Astrocyte of the cerebellum (primary cell): ENCODE measurements at regions not wholly inside any gene's neighbourhood (a gene's known extent, or its start where the extent isn't known, plus 50 kb on each side); places are given as distances from the start of the nearest gene placed in this dataset.
"Not testable (repeated sequence)": the region's sequence is repeated elsewhere in the genome, so short reads cannot be mapped to it uniquely, and the experiment has no call there.

ENCODE experiments used
- DNase-seq: peaks from one replicate; pipeline ENCODE4 v3.0.0-alpha.2; 2011; ENCODE audit warnings: low read depth
- H3K4me3 ChIP-seq: 2 replicates; pipeline ENCODE4 v1.5.1; 2011; ENCODE audit warnings: mild to moderate bottlenecking, low read depth, low read length, moderate library complexity
- in situ Hi-C: cut with HindIII; loops from 2 replicates; pipeline ENCODE4 v1.10.0; 2017; ENCODE audit warnings: low sequenced_read_pairs
- TF ChIP-seq, protein P1 (sequence below): IDR thresholded peaks from 2 replicates; pipeline ENCODE4 v1.5.1; 2012; ENCODE audit warnings: low read length, low read depth, moderate library complexity, mild to moderate bottlenecking; ENCODE audit errors: missing control alignments

DNA sequence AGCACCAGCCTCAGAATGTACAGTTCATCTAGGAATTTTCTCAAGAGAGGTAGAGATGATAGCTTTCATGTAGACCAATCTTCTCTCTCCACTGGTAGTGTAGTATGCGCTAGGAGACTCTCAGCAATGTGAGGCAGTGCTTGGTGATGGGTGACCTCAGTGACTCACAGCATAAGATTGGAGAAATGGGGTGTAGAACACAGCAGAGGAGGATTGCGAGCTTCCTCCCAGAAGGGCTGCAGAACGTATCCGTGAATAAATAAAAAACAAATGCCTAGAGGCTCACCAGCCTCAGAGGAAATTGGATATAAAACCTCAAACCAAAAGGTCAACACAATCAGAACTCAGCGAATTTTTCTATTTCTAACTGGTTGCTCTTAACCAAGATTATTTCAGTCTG lies 182.9 kb upstream of the RXFP2 start:
- TF ChIP-seq, protein P1, sequence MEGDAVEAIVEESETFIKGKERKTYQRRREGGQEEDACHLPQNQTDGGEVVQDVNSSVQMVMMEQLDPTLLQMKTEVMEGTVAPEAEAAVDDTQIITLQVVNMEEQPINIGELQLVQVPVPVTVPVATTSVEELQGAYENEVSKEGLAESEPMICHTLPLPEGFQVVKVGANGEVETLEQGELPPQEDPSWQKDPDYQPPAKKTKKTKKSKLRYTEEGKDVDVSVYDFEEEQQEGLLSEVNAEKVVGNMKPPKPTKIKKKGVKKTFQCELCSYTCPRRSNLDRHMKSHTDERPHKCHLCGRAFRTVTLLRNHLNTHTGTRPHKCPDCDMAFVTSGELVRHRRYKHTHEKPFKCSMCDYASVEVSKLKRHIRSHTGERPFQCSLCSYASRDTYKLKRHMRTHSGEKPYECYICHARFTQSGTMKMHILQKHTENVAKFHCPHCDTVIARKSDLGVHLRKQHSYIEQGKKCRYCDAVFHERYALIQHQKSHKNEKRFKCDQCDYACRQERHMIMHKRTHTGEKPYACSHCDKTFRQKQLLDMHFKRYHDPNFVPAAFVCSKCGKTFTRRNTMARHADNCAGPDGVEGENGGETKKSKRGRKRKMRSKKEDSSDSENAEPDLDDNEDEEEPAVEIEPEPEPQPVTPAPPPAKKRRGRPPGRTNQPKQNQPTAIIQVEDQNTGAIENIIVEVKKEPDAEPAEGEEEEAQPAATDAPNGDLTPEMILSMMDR, result no peak
- no peak overlapping the region for H3K4me3 ChIP-seq
- no peak for DNase-seq
- in situ Hi-C loops, result no loop called here

DNA sequence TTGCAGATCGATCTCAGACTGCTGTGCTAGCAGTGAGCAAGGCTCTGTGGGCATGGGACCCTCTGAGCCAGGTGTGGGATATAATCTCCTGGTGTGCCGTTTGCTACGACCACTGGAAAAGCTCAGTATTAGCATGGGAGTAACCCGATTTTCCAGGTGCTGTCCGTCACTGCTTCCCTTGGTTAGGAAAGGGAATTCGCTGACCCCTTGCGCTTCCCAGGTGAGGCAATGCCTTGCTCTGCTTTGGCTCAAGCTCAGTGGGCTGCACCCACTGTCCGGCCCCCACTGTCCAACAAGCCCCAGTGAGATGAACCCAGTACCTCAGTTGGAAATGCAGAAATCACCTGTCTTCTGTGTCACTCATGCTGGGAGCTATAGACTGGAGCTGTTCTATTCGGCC lies 155.1 kb upstream of the RXFP2 start:
- in situ Hi-C loops, H3K4me3 ChIP-seq, DNase-seq: not testable (repeated sequence)

DNA sequence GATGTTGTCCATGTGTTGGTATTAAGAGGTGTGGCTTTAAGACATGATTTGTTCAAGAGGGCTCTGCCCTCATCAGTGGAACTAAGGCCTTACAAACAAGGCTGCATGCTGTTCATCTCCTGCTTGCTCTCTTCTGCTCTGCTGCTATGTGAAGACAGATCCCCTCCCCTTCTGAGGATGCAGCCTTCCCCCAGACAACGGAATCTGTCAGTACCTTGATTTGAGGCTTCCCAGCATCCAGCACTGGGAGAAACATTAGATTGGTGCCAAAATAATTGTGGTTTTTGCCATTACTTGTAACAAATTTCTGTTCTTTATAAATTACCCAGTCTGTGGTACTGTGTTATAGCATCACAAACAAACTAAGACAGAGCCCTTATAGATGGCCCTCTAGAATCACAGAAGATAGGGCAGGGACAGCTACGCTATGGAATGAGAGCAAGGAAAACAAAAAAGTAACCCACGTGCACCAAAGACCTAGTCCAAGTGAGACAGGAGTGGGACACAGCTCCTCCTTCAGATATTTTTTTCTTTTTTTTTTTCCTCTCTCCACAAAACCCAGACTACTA lies 151.5 kb upstream of the RXFP2 start:
- no peak overlapping the region for H3K4me3 ChIP-seq
- DNase-seq, result no peak
- TF ChIP-seq, protein P1, result no peak
- in situ Hi-C loops, result no loop called here

DNA sequence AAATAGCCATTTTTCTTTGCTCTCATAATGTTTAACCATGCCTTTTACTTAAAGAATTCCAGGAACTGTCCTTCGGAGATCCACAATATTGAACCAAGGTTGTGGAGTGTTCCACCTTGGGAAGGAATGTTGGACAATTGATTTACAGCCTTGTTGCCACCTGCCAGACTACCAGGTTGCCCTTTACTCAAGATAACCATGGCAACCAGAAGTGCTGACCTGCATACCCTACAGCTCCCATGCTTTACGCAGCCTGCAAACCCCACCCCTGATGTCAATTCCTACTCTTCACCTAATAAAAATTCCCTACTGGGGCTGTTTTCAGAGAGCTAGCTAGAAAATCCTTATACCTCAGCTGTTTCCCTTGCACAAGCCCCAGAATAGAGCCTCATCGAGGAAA lies 151.0 kb upstream of the RXFP2 start:
- in situ Hi-C loops, result no loop called here
- TF ChIP-seq, protein P1, result no peak
- no peak for DNase-seq
- no peak overlapping the region for H3K4me3 ChIP-seq

DNA sequence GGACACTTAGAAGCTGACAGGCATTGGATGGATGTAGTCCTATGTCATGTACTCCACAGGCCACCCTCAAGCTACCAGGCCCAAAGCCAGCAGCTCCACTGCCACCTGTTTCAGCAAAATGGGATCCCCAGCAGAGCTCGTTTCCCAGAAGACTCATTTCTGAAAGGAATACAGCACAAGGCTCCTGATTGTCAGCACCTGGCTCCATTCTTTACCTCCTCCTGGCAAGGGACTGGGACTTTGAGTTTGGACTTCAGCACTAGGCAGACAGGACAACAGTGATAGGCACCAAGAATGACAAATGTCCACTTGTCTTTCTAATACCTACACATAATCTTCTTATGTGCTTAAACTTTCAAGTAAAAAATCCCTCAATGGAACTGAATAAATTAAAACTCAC lies 150.4 kb upstream of the RXFP2 start:
- H3K4me3 ChIP-seq, result no peak overlapping the region
- DNase-seq, result no peak
- in situ Hi-C loops, result no loop called here
- TF ChIP-seq, protein P1, result no peak

DNA sequence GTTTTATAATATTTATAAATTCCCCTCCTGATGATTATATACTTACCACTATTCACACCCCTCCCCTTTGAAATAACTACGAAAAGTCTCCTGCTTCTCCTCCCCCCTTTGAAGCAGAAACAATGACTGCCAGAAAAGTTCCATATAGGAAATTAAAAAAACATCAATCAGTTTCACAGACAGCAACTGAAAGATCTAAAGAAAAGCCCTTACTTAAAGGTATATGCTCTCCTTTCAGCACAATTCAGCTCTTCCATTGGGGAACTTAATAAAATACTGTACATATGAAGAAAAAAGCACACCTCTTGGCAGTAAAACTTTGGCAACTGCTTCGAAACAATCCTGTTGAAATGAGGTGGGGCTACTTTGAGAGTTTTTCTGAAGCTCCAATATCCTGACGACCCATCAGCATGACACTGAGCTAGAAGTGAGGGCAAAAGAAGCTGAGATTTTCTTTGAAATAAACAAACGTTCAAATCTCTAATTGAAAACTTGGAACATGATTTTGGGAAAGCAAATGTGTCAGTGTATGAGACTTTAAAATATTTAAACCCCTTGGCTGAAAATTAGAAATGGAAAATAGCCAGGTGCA lies 147.6 kb upstream of the RXFP2 start:
- TF ChIP-seq, protein P1, result no peak
- no peak for DNase-seq
- in situ Hi-C loops, result no loop called here
- no peak overlapping the region for H3K4me3 ChIP-seq

DNA sequence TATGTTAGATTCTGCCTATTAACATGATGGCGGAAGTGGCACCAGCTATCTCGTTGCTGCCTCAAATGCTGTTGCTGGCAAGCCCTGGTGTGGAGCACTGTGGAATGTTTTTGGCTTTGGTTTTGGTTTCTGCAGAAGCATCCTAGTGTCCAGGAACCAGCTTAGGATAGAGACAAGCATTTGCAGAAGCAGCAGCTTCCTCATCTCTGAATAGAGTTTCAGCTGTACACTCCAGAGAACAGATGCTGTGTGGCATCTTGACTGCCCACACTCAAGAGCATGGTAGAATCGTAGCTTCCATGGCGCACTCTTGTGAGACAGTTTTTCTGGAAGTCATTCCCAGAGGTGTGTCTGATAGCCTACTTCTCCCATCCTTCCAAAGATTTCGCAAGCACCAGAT lies 145.3 kb upstream of the RXFP2 start:
- TF ChIP-seq, protein P1, result no peak
- in situ Hi-C loops, result no loop called here
- H3K4me3 ChIP-seq, result no peak overlapping the region
- DNase-seq, result no peak
